GM18508 (cell line): ENCODE measurements at regions not wholly inside any gene's neighbourhood (a gene's known extent, or its start where the extent isn't known, plus 50 kb on each side); places are given as distances from the start of the nearest gene placed in this dataset.
"Not testable (repeated sequence)": the region's sequence is repeated elsewhere in the genome, so short reads cannot be mapped to it uniquely, and the experiment has no call there.

Source experiments
- ATAC-seq: cut with Tn5 transposase; IDR thresholded peaks from one replicate; pipeline ENCODE4 v1.9.1; 2021; ENCODE audit warnings: moderate number of reproducible peaks; ENCODE audit not compliant: insufficient read depth, unreplicated experiment

- no peak for ATAC-seq
Measured at GRCh38 chr11:33974804-33975203, 76.7 kb upstream of the CAPRIN1 start.

GRCh38 chr11:33971530-33971929, 79.7 kb upstream of the LMO2 start:
- ATAC-seq: not testable (repeated sequence)

DNA sequence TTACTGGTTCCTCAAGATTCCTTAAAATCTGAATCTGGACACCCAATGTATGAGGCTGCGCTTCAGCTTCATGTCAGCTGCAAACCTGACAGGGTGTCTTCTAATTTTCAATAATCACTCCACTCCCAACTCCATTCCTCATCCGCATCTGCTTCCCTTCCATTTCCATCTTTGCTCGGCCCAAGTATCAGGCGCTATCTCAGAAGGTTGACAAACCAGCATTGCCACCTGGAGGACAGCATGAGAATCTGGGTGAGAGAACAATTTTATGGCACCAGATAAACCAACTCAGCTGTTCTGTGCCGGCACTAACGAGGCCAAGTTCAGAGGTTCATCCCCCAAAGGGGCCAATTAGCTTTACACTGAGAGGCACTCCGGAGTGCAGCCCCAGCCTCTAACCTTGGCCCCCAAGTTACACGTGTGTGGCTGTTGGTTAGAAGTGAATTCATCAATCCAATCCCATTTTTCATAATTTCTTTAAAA, 79.1 kb upstream of the LMO2 start:
- ATAC-seq: no peak

DNA sequence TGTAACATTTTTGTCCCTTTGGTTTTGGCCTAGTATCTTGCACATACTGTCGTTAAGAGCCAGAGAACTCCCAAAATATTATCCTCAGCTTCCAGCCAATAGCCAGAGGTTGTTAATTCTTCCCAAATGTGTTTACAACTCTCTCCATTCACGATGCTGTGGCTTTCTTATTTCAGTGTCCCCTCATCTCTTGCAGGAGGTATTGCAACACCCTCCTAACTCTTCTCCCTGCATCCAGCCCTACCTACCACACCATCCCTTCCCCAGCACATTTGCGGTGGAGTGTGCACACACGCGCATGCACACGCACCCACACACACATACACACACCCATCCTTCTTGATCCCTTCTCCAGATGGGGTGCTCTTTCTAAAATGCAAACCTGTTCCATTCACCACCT, 75.6 kb upstream of the LMO2 start:
- ATAC-seq: no peak

- ATAC-seq: no peak
Measured at GRCh38 chr11:33965032-33965431, 73.2 kb upstream of the LMO2 start.

GRCh38 chr11:33959855-33960400, 68.1 kb upstream of the LMO2 start:
- ATAC-seq: no peak

DNA sequence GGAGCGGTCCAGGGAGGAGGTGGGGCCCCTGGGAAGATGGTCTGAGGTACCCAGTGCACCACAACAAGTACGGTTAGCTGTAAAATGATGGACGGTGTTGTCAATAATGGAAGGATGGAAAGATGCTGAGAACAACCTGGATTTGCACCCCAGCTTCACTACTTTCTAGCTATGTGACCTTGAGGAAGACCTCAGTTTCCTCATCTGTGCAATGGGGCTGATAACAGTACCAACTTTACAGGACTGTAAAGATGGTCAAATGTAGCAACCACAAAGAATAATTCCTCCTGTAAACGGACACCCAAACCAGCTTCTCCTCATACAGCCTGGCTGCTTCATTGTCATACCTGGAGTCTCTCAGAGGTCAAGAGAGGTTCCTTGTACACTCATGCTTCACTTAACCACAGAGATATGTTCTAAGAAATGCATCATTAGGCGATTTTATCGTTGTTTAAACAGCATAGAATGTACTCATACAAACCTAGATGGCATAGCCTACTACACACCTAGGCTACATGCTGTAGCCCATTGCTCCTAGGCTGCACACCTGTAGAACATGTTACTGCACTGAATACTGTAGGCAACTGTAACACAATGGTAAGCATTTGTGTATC, 65.5 kb upstream of the LMO2 start:
- ATAC-seq: no peak

DNA sequence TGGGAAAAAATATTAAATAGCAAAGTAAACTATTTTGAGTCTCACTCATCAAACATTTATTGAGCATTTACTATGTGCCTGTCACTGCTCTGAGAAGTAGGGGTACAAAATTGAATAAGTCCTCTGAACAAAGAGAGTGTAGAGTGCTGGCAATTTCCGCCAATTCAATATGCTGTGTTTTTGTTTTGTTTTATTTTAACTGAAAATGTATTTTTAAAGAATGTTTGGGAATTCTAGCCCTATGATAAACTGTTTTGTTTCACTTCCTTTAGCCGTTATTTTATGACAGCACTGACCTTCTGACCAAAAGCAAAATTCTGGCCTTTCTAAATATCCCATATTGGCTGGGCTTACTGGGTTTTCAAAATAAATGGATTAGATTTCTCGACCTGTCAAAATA, 64.7 kb upstream of the LMO2 start:
- ATAC-seq: no peak

DNA sequence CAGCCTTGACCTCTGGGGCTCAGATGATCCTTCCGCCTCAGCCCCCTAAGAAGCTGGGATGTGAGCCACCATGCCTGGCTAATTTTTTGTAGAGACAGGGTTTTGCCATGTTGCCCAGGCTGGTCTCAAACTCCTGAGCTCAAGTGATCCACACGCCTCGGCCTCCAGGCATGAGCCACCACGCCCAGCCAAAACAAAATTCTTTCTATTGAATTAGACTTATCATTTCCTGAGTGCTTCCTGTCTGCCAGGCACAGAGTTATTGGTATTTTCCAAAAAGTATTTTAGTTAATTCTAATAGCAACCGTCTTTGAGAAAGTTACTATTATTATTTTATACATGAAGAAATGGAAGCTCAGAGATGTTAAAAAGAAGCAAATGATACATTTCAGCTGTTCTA, 61.4 kb upstream of the LMO2 start:
- ATAC-seq: no peak

DNA sequence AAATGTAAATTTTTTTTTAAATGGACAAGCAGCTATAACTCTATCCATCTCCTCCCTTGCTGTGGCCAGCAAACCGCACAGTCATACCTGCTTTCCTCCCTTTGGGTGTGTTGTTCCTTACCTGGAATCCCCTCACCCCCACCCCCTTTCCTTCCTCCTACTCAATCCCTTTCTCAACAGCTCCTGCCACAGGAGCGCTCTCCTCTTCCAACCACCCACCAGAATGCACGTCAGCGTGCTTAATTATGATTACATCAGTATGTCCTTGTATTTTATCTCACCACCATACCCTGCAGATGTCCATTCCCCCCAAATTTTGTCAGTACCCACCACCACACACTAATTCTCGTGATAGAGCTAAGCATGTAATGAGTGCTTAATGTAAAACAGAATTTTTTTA, 60.9 kb upstream of the LMO2 start:
- no peak for ATAC-seq

DNA sequence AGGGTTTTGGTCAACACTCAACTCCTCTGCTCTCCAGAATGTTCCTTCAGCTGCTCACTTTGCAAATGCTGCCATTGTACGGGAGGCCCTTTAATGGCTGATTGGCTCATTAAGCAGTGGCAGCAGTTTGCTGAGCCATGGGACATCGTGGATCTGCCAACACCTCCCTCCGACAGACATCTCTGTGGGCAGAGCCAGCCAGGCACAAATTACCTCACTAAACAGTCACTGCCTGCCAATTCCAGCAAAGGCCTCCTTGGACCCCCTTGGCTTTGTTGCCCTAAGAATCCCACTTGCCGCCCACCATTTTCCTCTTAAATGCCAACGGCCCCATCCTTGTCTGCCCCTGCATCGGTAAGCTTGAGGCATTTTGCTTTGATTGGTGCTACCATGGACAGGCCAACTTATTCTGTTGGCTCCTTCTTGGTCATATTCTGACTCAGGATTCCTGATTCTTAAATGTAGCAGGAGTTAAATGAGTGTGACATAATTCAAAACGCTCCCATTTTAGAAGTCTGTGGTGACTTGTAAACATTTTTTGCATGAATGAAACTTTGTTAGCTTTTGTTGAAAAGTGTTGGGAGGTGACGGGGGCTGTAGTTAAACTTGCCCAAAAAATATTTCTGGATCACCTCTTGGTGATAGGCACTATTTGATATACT, 57.5 kb upstream of the LMO2 start:
- ATAC-seq: no peak

DNA sequence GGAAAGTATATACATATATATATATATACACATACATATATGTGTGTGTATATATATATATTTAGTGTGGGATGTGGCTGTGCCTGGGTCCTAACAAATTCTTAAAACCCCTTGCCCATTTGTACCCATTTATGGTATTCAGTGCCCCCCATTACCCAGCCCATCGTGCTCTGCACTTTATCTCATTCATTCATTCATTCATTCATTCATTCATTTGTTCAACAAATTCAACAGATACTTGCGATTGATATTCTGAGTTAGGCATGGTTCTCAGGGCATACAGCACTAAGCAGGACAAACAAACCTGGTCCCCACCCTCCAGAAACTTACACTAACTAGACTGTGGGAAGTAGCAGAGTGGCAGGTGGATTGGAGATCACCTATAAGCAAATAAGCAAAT, 56.6 kb upstream of the LMO2 start:
- ATAC-seq: no peak

- not testable (repeated sequence) for ATAC-seq
Measured at GRCh38 chr11:33947918-33948317, 56.0 kb upstream of the LMO2 start.

DNA sequence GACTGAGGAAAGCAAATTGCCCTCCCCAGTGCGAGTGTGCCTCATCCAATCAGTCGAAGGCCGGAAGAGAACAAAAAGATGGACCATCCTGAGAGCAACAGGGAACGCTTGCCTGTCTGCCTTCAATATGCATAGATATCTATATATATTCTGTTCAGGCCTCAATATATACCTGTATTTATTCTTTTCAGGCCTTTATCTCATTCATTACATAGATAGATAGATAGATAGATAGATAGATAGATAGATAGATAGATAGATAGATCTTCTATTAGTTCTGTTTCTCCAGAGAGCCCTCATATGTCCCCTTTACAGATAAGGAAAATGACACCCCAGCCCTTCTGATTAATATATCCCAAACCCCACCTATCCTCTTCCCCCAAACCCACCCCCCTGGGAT, 55.1 kb upstream of the LMO2 start:
- no peak for ATAC-seq

- no peak for ATAC-seq
Measured at GRCh38 chr11:33945481-33946268, 53.8 kb upstream of the LMO2 start.

DNA sequence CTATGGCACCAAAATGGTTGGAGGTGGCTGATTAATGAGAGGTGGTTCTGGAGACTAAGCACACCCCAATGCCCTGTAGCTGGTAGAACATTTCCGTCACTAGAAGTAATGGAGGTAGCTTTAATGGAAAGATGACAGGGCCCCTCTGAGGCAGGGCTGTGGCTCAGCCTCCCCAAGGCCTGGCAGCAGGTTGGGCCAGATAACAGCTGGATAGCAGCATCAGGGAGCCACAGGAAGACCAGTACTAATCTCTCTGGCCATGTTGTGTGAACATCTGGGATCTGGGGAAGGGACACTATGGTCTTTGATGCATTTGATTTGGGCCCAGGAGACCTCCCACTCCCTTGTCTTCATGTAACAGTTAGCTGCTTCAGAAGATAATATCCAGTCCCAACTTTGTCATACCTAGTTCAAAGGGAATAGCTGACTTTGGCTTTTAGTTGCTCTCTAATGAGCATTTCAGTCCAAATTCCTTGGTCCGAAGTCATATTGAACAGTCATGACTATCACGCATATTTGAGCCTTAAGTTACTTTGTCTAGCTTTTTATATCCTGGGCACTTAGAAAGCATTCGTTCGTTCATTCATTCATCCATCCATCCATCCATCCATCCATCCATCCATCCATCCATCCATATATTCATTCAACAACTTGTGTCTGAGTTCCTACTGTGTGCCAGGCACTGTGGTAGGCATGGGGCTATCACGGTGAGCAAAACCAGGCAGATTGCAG, 53.0 kb upstream of the LMO2 start:
- ATAC-seq: no peak

DNA sequence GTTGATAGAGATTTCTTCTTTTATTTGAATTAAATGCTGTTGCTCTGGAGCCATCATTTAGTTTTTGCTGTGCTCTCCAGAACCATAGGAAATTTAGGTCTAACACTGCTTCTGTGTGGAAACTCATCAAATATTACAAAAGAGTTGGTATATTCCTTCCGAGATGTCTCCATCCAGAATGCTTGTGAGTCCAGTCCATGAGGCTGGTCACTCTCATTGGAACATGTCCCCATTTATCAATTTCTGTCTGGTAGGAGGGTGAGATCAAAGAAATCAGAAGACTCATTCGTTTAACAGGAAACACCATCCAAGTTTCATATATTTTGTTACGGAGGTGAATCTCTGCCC, 52.4 kb upstream of the LMO2 start:
- no peak for ATAC-seq

GRCh38 chr11:33942954-33943353, 51.1 kb upstream of the LMO2 start:
- ATAC-seq: no peak

DNA sequence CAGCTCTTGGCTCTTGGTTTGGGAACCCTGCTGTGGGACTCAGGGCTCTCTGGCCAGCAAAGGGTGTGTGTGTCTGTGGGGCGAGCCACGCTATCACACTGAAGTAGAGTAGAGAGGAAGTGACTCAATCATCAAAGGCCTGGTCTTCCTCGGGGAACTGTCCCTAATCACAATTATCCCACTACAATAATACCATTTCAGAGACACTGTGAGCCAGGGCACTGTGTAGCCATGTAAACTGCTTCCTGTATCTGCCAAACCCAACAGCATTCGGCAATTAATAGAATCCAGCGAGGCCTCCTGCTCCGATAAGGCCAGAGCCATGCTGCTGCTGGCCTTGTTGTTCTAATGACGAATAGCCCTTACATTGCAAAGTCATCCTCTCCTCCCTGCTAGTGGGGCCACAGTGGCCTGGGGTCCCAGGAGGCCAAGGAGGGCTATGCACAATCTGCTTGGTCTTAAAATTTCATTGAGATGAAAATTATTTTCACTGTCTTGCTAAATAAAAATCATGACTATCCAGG, 49.8 kb upstream of the LMO2 start:
- no peak for ATAC-seq
